DMS 273 (cell line): ENCODE measurements at regions not wholly inside any gene's neighbourhood (a gene's known extent, or its start where the extent isn't known, plus 50 kb on each side); places are given as distances from the start of the nearest gene placed in this dataset.

Experiments
- DNase-seq: peaks from one replicate; lab custom pipeline; 2025; ENCODE audit not compliant: unreplicated experiment; lab: John Stamatoyannopoulos, UW

DNA sequence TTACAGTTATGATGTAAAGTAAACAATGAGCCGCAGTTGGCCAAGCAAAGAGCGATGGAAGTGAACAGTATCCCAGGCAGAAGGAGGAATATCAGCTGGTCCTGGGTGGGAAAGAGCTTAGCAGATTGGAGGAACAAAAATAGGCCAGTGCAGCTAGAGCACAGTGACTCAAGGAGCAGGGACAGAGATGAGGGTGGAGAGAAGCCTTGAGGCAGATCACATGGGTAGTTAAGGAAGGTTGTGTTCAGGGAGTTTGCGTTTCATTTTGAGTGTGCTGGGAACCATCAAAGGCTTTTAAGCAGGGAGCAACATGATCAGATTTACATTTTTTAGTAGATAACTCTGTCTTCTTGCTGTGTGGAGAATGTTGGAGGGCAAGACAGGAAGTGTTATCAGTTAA lies 113.6 kb downstream of the OAT start:
- no peak for DNase-seq

DNA sequence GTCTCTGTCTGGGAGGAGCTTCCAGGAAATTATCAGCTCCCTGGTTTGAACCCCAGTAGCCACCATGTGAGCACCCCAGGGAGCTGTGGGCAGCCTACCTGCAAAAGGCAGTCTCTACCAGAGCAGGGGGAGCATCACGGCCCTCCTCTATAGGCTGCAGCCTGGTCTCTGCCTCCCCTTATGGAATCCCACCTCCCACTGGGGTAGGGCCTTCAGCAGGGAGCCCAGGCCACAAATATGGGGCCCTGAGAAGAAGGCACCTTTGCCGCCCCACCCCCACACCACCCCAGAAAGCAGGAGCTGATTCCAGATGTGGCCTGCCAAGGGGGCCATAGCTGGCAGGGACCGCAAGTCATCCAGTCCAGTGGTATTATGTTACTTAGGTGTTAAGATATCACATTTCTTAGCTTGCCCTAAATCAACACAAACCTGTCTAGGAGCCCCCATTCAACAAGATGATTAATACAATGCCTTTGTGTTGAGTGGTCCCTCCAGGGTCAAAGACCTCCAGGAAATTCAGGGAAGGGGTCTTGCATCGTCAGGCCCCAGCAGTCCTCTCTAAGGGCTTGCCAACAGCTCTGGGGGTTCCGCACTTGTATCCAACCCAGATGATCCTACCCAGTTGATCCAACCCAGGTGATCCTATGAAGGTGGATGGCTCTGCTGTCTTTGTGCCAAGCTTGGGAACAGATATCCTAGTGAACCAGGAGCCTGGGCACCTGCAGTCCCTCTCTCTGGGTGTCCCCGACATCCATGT lies 114.9 kb downstream of the OAT start:
- no peak for DNase-seq

DNA sequence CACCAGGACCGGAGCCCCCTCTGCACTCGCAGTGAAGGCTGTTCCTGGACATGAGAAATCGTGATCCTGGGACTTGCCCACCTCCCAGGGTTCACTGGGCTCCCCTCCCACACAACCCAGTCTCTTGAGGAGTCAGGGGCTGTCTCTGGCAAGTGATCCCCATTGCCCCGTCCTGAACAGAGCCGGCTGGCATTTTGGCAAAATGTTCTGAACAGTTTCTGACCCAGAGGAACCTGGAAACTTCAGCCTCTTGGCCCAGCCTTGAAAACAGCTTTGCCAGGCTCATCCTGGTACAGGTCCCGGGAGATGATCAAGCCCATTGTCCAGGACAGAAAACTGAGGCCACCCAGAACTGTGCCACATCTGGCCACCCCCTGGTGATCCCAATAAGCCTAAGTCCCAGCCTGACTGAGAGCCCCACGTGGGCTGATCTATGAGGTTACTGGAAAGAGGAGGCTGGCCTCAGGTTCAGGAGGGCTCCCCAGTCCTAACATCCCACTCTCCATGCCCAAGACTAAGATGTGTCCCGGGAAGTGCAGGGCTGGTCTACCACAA lies 115.7 kb downstream of the OAT start:
- no peak for DNase-seq

GRCh38 chr10:124301736-124302135 lies 117.0 kb downstream of the OAT start:
- DNase-seq = no peak

GRCh38 chr10:124300735-124301134 lies 118.0 kb downstream of the OAT start:
- DNase-seq = no peak

DNA sequence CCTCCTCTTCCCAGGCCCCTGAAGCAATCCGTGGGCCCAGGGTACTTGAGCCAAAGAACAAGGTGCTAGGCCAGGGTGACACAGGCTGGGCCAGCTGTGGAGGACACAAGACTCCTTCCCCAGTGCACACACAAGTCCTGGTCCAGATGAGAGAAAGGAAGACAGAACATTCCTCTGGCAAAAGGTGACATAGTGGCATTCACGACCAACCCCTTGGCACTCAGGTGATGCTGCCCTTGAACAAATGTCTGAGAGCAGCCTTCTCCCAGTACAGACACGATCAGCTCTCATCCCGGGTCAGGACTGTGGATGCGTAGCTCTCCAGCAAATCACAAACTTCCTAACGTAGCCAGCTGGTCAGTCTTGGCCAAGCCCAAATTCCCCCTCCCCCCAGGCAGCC lies 118.5 kb downstream of the OAT start:
- DNase-seq = no peak

GRCh38 chr10:124299696-124300095 lies 119.0 kb downstream of the OAT start:
- no peak for DNase-seq

DNA sequence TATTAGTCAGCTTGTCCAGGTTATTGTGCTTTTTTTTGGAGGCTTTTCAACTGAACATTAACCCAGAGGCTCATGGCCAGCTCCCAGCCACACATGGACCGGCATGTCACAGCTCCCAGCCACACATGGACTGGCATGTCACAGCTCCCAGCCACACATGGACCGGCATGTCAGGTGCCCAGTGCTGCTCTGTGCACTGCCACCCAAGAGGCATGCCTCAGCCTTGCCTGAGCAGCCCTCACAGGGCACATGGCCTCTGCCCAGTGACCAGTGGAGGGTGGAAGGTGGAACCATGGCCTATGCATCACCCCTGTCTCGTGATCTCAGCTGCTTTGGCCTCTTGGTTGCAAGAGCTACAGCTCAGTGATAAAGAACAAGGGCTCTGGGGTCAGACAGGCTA lies 119.8 kb downstream of the OAT start:
- DNase-seq = no peak

DNA sequence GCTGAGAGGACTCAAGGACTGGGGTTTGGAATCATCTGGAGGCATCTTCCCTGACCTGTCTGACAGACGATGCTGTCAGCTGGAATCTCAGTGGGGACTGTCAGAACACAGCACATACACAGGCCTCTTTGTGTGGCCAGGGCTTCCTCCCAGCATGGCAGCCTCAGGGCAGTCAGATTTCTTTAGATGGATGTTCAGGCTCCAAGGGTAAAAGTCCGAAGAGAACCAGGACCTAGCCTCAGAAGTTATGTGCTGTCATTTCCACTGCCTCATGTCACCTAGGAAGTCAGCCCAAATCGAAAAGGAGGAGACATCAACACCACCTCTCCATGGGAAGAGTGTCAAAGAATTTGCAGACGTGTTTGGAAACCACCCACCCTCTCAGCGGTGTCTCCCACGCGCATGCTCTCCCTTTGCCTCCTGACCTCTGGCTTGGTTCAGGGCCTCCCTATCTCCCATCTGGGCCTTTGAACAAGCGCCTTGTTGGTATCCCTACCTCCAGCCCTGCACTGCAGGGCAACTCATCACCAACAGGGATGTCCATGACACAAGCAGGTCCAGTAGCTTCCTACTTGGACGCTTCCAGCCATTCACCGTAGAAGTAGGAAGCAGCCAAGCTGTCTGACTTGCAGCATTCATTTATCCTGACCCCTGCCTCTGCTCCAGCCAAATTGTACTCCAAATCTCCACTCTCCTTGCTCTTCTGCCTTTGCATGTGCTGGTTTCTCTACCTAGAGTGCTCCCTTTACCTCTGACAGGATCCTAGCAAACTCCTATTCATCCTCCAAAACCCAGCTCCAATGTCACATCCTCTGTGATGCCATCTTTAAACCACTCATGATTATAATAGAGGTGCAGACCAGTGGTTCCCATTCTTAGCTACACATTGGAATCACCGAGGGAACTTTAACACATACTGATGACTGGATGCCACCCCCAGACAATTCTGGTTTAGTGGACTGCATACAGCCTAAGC lies 121.6 kb downstream of the OAT start:
- DNase-seq = no peak

DNA sequence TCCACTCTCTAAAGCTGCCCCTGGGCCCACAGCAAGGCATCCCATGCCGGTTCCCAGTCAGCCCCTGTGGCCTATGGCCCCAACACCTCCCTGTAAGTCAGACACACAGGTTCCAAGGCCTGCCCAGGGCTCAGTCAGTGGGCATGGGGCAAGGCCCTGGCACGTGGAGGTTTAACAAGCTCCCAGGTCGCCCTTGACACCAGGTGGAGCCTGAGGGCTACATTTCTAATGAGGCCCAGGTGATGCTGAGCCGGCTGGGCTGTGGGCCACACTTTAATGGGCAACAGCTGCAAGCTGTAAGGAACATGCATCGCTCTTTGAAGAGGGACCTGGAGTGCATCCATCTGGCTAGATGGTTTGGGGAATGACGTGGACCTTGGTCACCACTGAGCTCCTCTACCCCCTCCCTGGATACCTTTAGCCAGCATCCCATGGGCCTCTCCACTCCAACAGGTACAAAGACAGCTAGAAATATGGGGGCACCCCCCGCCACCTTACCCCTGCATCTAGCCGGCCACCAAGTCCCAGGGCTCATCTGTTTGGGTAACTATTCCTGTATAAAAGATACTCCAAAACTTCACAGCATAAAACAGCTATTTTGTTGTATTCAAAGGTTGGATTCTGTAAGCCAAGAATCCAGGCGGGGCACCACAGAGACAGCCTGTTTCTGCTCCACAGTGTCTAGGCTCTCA lies 122.5 kb downstream of the OAT start:
- DNase-seq = peak; percentile 72

GRCh38 chr10:124294811-124295770 lies 123.6 kb downstream of the OAT start:
- DNase-seq = no peak

DNA sequence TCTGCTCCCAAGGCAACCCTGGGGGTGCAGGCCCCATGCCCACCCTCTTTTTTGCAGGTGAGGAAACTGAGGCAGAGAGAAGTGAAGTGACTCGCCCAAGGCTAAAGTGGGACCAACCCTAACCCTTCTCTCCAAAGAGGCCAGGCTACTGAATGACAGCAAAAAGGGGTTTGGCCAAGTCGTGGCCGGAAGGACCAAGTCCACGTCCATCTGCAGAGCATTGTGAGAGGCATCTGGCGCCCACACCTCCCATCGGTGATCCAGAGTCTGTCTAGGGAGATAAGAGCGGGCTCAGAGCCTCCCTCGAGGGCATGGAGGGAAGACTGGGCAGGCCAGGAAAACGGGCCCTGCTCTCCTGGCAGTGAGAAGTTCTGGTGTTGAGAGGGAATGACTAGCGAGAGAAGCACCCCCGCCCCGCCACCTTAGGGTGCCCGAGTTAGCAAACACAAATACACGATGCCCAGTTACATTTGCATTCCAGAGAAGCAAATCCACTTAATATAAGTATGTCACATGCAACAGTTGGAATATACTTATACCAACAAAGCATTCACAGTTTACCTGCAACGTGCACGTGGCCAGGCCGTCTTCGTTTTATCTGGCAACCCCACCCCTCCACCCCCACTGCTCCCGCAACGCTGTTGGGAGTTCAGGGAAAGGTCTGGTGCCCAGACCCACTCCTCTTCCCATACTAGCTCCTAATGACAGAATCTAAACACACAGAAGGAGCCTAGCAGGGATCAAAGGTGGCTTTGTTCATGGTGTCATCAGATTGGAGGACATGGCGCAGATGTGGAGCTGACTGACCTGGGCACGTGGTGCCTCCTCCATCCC lies 124.9 kb downstream of the OAT start:
- no peak for DNase-seq

DNA sequence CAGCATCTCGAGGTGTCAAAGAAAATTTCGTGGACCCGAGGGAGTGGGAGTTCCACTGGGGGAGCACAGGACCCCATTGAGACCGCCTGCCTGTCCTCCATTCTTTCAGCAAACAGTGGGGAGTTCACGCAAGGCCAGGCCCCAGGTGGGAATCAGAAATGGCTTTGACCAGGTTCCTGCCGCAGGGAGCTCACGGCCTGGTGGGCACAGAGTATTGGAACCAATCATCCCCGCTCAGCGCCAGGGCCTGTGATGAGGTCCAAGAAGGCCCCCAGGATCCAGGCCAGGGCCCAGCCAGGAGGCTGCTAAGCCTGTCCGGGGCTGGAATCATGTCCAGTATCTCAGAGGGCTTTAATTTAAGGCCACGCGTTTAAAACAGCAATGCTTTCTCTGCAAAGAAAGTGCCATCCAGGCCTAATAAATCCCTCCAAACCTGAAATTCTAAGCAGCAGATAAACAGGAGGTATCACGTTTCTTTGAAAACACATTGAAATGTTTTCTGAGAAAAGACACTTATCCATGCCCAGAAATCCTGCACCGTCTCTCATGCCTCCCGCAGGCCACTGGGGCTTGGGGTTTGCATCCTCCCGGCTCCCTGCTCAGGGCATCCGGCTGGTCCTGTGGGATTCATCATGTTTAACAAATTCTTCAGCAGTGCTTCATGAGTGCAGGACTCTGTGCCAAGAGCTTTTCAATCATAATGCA lies 125.7 kb downstream of the OAT start:
- no peak for DNase-seq

GRCh38 chr10:124291001-124291701 lies 127.6 kb downstream of the OAT start:
- DNase-seq = no peak

DNA sequence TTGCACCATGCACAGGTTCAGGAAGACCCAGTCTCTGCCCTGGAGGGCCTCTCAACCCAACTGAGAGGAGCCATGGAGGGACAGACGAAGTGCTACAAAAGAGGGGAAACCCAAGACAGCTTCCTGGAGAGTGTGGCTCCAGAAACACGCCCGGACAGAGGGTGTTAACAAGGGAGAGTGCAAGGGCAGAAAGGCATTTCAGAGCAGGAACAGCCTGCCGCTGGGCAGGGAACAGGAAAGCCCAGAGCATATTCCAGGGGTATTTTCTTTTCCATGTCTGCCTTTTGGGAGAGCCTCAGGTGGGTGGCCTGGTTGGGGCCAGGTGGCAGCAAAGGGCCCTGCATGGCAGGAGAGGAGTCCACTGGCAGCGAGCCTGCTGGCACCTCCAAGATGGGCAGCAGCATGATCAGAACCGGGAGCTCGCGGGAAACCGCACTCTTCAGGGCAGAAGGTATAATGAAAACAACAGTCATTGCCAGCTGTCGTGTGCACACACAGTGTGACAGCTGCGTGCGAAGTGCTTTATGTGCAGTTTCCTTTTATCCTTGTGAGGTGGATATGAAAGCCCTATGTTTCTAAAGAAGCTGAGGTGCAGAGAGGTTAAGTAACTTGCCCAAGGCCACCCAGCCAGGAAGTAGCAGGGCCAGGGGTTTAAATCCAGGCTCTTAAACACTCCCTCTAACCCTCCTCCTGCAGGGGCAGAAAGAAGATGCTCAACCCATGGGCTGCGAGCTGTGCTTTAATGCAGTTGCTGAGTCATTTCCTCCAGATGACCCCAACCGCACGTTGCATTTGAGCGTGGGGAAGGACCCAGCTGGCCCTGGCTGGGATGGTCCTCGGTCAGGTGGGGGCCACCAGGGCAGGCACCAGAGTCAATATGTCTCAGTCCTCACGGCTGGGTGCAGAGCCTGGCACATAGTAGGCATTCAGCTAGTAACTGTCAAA lies 128.6 kb downstream of the OAT start:
- DNase-seq = peak; percentile 82

GRCh38 chr10:124288928-124289850 lies 129.5 kb downstream of the OAT start:
- no peak for DNase-seq
